Testis (tissue), 2 donors: ENCODE measurements at regions not wholly inside any gene's neighbourhood (a gene's known extent, or its start where the extent isn't known, plus 50 kb on each side); places are given as distances from the start of the nearest gene placed in this dataset.
"Not testable (repeated sequence)": the region's sequence is repeated elsewhere in the genome, so short reads cannot be mapped to it uniquely, and the experiment has no call there.

ENCODE experiments used
- DNase-seq: peaks from one replicate; pipeline ENCODE4 v3.0.0-alpha.2; 2019
- H3K27ac ChIP-seq, 2 donors: fragments of 200-600 bp; sonication (generic); one replicate each; pipeline ENCODE4 v1.5.1; 2019
- H3K27me3 ChIP-seq: fragments of 200-600 bp; sonication (generic); one replicate; pipeline ENCODE4 v1.5.1; 2019
- H3K36me3 ChIP-seq: fragments of 200-600 bp; sonication (generic); one replicate; pipeline ENCODE4 v1.5.1; 2017; ENCODE audit warnings: low read depth; ENCODE audit errors: missing control alignments
- H3K4me1 ChIP-seq: fragments of 200-600 bp; sonication (generic); one replicate; pipeline ENCODE4 v1.5.1; 2019
- H3K4me3 ChIP-seq, 2 donors: fragments of 200-600 bp; sonication (generic); one replicate each; pipeline ENCODE4 v1.5.1; 2017 to 2019
- H3K9me3 ChIP-seq: fragments of 200-600 bp; sonication (generic); one replicate; pipeline ENCODE4 v1.5.1; 2017
- CTCF ChIP-seq, 3 experiments: fragments of 450-650 bp in 2 of 3; fragments of 200-600 bp in 1 of 3; sonication (generic) in 1 of 3; IDR thresholded peaks; one replicate each; pipeline ENCODE4 v1.5.1; 2016 to 2019; ENCODE audit warnings: antibody characterized with exemption in 3 of 3, mild to moderate bottlenecking in 2 of 3, moderate library complexity in 1 of 3
- POLR2A ChIP-seq: fragments of 450-650 bp; IDR thresholded peaks from one replicate; pipeline ENCODE4 v1.6.1; 2017; ENCODE audit warnings: antibody characterized with exemption, mild to moderate bottlenecking, moderate library complexity
- WGBS, 2 donors: methylation state at CpG; one replicate each; pipeline ENCODE4 v1.1.5; 2018; 5-methylcytosine and 5-hydroxymethylcytosine counted together
- intact Hi-C: fragments of 100-400 bp; cut with DNase I; formaldehyde crosslinking; loops from one replicate; pipeline ENCODE4 v1.15.1; 2023; ENCODE audit warnings: low total_unique reads

GRCh38 chr5:82470185-82470994 is 192.2 kb upstream of the RPS23 start:
- DNase-seq, result no peak
- Histone ChIP-seq H3K27ac (no peak overlapping the region), H3K9me3 (no peaks in the 10 kb centered on the region), H3K4me1 (no peaks in the 10 kb centered on the region), H3K36me3 (no peaks in the 10 kb centered on the region), H3K27me3 (no peaks in the 10 kb centered on the region), H3K4me3 (no peak overlapping the region)
- TF ChIP-seq CTCF (IDR thresholded peaks at IDR 0.05) (no peak), POLR2A (no peak)
- intact Hi-C loops, result no loop called here
- WGBS, 2 donors, result 84% methylated on average over 6 of the region's 6 CpGs

- Histone ChIP-seq H3K4me3 (no peak overlapping the region), H3K27ac (peak overlapping the region in 1 of 2 donors; percentile 6), H3K27me3 (no peaks in the 10 kb centered on the region), H3K9me3 (no peaks in the 10 kb centered on the region), H3K4me1 (no peaks in the 10 kb centered on the region), H3K36me3 (no peaks in the 10 kb centered on the region)
- peak; percentile 26 for DNase-seq
- intact Hi-C loops, result no loop called here
- TF ChIP-seq CTCF (IDR thresholded peaks at IDR 0.05) (peak in 1 of 3 experiments; percentile 24), POLR2A (no peak)
- 32 to 44% methylated on average over 6 of the region's 6 CpGs for WGBS, 2 donors
Measured at GRCh38 chr5:82466986-82467561, 188.9 kb upstream of the RPS23 start.

- 85% methylated on average over 3 of the region's 3 CpGs for WGBS, 2 donors
- TF ChIP-seq POLR2A (no peak), CTCF (IDR thresholded peaks at IDR 0.05) (no peak)
- Histone ChIP-seq H3K27ac (no peak overlapping the region), H3K4me3 (no peak overlapping the region), H3K9me3 (no peaks in the 10 kb centered on the region), H3K27me3 (no peaks in the 10 kb centered on the region), H3K36me3 (no peaks in the 10 kb centered on the region), H3K4me1 (no peaks in the 10 kb centered on the region)
- DNase-seq, result no peak
- intact Hi-C loops, result no loop called here
Measured at GRCh38 chr5:82465235-82465634, 187.1 kb upstream of the RPS23 start.

GRCh38 chr5:82459626-82460025 is 181.5 kb upstream of the RPS23 start:
- Histone ChIP-seq H3K9me3 (no peaks in the 10 kb centered on the region), H3K4me3 (no peak overlapping the region), H3K27ac (no peak overlapping the region), H3K27me3 (no peaks in the 10 kb centered on the region), H3K4me1 (no peaks in the 10 kb centered on the region), H3K36me3 (no peaks in the 10 kb centered on the region)
- TF ChIP-seq POLR2A (no peak), CTCF (IDR thresholded peaks at IDR 0.05) (no peak)
- DNase-seq, result no peak
- 95% methylated on average over 6 of the region's 6 CpGs for WGBS, 2 donors
- intact Hi-C loops, result no loop called here

- intact Hi-C loops, H3K9me3 ChIP-seq: not testable (repeated sequence)
- 93% methylated on average over 4 of the region's 4 CpGs for WGBS, 2 donors
Measured at GRCh38 chr5:82455317-82455716, 177.2 kb upstream of the RPS23 start.

More at GRCh38 chr5:82455317-82455716, 177.2 kb upstream of the RPS23 start:
- H3K27ac ChIP-seq, DNase-seq, H3K27me3 ChIP-seq, H3K4me1 ChIP-seq, H3K4me3 ChIP-seq, H3K36me3 ChIP-seq: not testable (repeated sequence)
